Gastroesophageal sphincter (tissue), 3 donors: ENCODE measurements at regions not wholly inside any gene's neighbourhood (a gene's known extent, or its start where the extent isn't known, plus 50 kb on each side); places are given as distances from the start of the nearest gene placed in this dataset.

Source experiments
- CTCF ChIP-seq, 4 experiments: fragments of 200-600 bp in 2 of 4; fragments of 450-650 bp in 2 of 4; sonication (generic) in 1 of 4; IDR thresholded peaks; one replicate each; pipeline ENCODE4 v1.5.1; 2017 to 2019; ENCODE audit warnings: antibody characterized with exemption in 4 of 4, mild to moderate bottlenecking in 2 of 4, moderate library complexity in 2 of 4
- POLR2A ChIP-seq, 2 donors: fragments of 450-650 bp; IDR thresholded peaks; one replicate each; pipeline ENCODE4 v1.6.1; 2017; ENCODE audit warnings: antibody characterized with exemption in 2 of 2, mild to moderate bottlenecking in 2 of 2, moderate library complexity in 1 of 2

GRCh38 chr9:89548071-89548638 is 50.2 kb upstream of the SEMA4D start:
- TF ChIP-seq CTCF (IDR thresholded peaks at IDR 0.05) (no peak), POLR2A (IDR thresholded peaks at IDR 0.05) (no peak)
